Activated CD8-positive, alpha-beta T cell treated with anti-CD3 and anti-CD28 coated beads, Interleukin-2, amount 10 ng/mL, durations not matched to agents 7 days and 5 days (primary cell): ENCODE measurements at regions not wholly inside any gene's neighbourhood (a gene's known extent, or its start where the extent isn't known, plus 50 kb on each side); places are given as distances from the start of the nearest gene placed in this dataset.

Experiments used
- ATAC-seq: fragments of 150-1000 bp; cut with Tn5 transposase; one replicate; pipeline ENCODE4 v1.10.0; 2021; ENCODE audit warnings: moderate library complexity
- CTCF ChIA-PET: fragments of 350-600 bp; sonication (Branson Sonifier 250); formaldehyde crosslinking; loops from one replicate; lab custom pipeline; 2021; ENCODE audit warnings: antibody characterized with exemption; lab: Charles Lee
- POLR2A ChIA-PET: fragments of 350-600 bp; sonication (Branson Sonifier 250); formaldehyde crosslinking; loops from one replicate; lab custom pipeline; 2021; ENCODE audit warnings: antibody characterized with exemption; lab: Charles Lee
- DNase-seq: peaks from one replicate; pipeline ENCODE4 v3.0.0-alpha.2; 2020
- H3K27ac Mint-ChIP-seq: one replicate; pipeline ENCODE4 v1.8.0; 2021; ENCODE audit warnings: mild to moderate bottlenecking, mixed read lengths
- H3K27me3 Mint-ChIP-seq: one replicate; pipeline ENCODE4 v1.8.0; 2021; ENCODE audit warnings: low read depth, mixed read lengths
- H3K36me3 Mint-ChIP-seq: one replicate; pipeline ENCODE4 v1.8.0; 2021; ENCODE audit warnings: low read depth, mixed read lengths
- H3K4me1 Mint-ChIP-seq: one replicate; pipeline ENCODE4 v1.8.0; 2021; ENCODE audit warnings: low read depth, mixed read lengths
- H3K4me3 Mint-ChIP-seq: one replicate; pipeline ENCODE4 v1.8.0; 2021; ENCODE audit warnings: mild to moderate bottlenecking, mixed read lengths
- H3K9me3 Mint-ChIP-seq: one replicate; pipeline ENCODE4 v1.8.0; 2022; ENCODE audit warnings: mixed read lengths; ENCODE audit not compliant: insufficient read depth

DNA sequence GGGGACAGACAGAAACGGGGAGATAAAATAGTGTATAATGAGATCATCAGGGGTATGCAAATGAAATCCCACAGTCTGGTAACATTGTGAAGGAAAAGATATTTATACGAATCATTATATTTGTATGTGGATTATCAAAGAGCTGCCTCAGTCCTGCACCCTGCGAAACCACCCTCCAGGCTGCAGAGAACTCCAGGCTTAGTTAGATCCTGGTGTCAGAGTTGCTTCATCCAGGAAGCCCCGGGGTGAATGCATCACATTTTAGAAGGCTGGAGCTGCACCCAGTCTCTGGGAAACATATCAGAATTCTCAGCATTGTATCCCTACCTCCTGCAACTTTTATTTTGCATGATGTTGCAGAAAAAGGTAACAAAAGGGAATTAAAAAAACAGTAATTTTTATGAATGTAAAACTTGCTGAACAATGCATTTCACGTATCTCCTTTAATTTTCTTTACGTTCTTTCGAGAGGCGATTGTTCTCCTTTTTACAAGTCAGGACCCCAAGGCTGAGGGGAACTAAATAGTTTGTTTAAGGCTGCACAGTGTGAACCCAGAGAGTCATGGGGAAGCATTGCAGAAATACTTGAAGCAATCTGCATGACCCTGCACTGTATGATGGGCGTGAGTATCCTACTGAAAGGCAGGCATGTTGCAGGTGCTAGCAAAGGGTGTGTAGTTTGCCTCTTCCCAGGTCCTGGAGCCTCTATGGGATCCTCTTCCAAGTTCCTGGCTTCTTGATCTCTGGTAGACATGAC, 299.5 kb upstream of the CLNK start:
- no peak for DNase-seq
- Mint-ChIP-seq H3K36me3 (no peaks in the 10 kb centered on the region), H3K27ac (no peak overlapping the region), H3K9me3 (no peaks in the 10 kb centered on the region), H3K4me1 (peaks cover 8% of the 10 kb centered on the region), H3K4me3 (no peak overlapping the region), H3K27me3 (no peaks in the 10 kb centered on the region)
- ATAC-seq: no peak
- ChIA-PET POLR2A (no interaction called here), CTCF (no interaction called here)

DNA sequence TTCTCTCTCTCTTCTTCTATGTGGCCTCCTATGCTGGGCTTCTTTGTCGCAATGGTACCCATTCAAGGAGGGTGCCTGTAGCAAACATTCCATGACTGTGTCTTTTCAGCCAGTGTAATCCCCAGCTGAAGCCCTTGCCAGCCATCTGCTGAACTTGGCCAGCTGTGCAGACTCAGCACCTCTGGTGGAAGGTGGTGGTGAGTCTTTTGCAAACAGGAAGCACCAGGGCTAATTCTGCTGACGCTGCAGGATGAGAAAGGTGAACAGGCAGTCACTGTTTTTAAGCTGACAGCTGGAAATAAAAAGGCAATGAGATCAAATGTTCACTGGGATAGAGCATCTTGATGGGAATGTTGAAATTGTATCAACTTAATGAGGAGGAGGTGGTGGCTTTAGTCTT, 298.7 kb upstream of the CLNK start:
- DNase-seq: no peak
- Mint-ChIP-seq H3K27ac (no peak overlapping the region), H3K9me3 (no peaks in the 10 kb centered on the region), H3K4me1 (peaks cover 8% of the 10 kb centered on the region), H3K4me3 (no peak overlapping the region), H3K36me3 (no peaks in the 10 kb centered on the region), H3K27me3 (no peaks in the 10 kb centered on the region)
- ChIA-PET CTCF (no interaction called here), POLR2A (no interaction called here)
- no peak for ATAC-seq

DNA sequence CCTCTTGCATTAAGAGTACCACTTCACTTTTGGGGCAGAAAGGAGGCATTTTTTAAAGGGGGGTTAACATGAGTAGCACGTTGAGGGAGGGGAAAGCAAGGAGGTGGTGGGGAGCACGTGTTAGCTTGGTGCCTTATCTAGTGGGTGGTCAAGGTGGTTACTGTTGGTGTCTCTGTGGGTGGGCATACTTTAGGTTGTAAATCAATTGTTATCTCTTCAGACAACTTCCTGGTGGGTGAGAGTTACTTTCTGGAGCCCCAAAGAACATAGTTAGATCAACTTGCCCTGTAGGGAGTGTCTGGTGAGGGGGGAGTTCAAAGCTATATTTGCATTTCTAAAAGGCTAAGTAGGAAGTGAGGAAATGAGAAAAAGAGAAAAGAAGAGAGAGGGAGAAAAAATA, 297.7 kb upstream of the CLNK start:
- Mint-ChIP-seq H3K4me1 (peaks cover 8% of the 10 kb centered on the region), H3K9me3 (no peaks in the 10 kb centered on the region), H3K27me3 (no peaks in the 10 kb centered on the region), H3K36me3 (no peaks in the 10 kb centered on the region), H3K4me3 (no peak overlapping the region), H3K27ac (no peak overlapping the region)
- CTCF ChIA-PET: no interaction called here
- POLR2A ChIA-PET: interaction anchor here (0.6 kb wide), 1 partner anchor 197 kb away, joined by 4 read pairs; no protein-coding TSS in a partner anchor
- no peak for DNase-seq
- ATAC-seq: no peak

DNA sequence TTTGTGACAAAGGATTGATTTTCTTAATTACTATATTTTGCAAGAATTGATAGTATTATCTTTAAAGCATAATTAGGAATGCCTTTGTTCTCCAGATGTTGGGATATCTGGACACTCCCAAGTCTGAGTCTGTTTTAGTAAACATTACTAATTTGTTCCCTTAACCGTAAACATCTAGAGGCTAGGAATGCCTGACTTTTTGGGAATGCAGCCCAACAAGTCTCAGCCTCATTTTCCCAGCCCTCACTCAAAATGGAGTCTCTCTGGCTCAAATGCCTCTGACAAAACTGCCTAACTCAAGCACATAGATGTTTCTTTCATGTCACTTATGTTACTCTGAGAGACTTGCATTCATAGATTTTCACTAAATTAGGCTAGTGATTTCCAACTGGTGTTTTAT, 297.0 kb upstream of the CLNK start:
- POLR2A ChIA-PET: no interaction called here
- CTCF ChIA-PET: no interaction called here
- no peak for DNase-seq
- Mint-ChIP-seq H3K9me3 (no peaks in the 10 kb centered on the region), H3K27ac (no peak overlapping the region), H3K4me1 (peaks cover 8% of the 10 kb centered on the region), H3K36me3 (no peaks in the 10 kb centered on the region), H3K27me3 (no peaks in the 10 kb centered on the region), H3K4me3 (no peak overlapping the region)
- ATAC-seq: no peak

DNA sequence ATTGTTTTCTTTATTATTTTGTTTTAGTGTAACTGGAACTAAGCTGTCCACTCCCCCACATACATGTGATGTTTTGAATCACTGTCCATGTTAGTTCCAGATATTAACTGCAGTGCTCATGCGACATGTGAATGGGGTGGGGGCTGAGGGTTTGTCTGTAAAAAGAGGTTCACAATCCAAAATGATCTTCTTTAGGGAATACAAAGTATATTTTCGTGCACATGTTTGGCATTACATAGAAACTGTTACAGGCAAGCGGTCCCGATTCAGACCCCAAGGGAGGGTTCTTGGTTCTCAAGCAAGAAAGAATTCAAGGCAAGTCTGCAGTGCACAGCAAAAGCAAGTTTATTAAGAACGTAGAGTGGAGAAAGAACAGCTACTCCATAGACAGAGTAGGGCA, 296.5 kb upstream of the CLNK start:
- ChIA-PET CTCF (no interaction called here), POLR2A (no interaction called here)
- H3K4me1 Mint-ChIP-seq: peaks cover 8% of the 10 kb centered on the region
- ATAC-seq: no peak
- H3K36me3 Mint-ChIP-seq: no peaks in the 10 kb centered on the region
- DNase-seq: no peak
- H3K27me3 Mint-ChIP-seq: no peaks in the 10 kb centered on the region
- no peak overlapping the region for H3K4me3 Mint-ChIP-seq
- H3K27ac Mint-ChIP-seq: no peak overlapping the region
- no peaks in the 10 kb centered on the region for H3K9me3 Mint-ChIP-seq

DNA sequence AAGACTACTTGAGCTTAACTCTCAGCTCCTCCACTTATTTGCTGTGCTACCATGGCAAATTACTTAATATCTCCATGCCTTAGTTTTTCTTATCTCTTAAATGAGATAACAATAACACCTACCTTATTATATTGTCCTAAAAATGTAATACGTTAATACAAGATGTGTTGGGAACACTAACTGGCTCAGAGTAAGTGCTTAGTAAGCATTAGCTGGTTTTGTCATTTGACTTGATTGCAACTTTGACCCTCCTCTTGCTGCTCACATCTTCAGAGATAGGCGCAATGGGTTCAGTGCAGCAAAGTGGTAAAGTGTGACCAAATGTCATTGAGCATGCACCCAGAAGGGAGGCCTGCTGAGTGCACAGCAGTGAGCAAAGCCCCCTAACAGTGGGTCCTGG, 294.5 kb upstream of the CLNK start:
- ChIA-PET POLR2A (no interaction called here), CTCF (no interaction called here)
- no peak overlapping the region for H3K4me3 Mint-ChIP-seq
- no peak overlapping the region for H3K27ac Mint-ChIP-seq
- peaks cover 8% of the 10 kb centered on the region for H3K4me1 Mint-ChIP-seq
- H3K9me3 Mint-ChIP-seq: no peaks in the 10 kb centered on the region
- no peaks in the 10 kb centered on the region for H3K36me3 Mint-ChIP-seq
- no peaks in the 10 kb centered on the region for H3K27me3 Mint-ChIP-seq
- no peak for DNase-seq
- no peak for ATAC-seq

DNA sequence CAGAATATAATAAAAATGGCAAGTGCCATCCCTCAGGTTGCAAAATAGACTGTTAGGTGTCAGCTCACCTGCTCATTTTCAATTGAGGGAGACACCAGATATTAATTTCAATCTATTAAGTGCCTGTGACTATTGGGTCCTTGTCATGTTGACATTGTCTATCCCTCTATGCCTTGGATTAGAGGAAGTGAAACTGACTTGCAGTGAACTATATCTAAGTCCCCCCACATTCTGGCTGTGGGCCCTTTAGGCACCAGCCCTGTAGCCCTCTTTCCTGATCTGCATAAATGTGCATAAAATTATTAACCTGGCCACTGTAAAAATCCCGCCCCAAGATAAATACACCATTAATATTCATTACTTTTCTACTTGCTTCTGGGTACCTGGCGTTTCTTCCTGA, 293.0 kb upstream of the CLNK start:
- Mint-ChIP-seq H3K27me3 (no peaks in the 10 kb centered on the region), H3K36me3 (no peaks in the 10 kb centered on the region), H3K9me3 (no peaks in the 10 kb centered on the region), H3K27ac (no peak overlapping the region), H3K4me1 (no peaks in the 10 kb centered on the region), H3K4me3 (no peak overlapping the region)
- POLR2A ChIA-PET: no interaction called here
- CTCF ChIA-PET: no interaction called here
- ATAC-seq (no peak), DNase-seq (no peak)

DNA sequence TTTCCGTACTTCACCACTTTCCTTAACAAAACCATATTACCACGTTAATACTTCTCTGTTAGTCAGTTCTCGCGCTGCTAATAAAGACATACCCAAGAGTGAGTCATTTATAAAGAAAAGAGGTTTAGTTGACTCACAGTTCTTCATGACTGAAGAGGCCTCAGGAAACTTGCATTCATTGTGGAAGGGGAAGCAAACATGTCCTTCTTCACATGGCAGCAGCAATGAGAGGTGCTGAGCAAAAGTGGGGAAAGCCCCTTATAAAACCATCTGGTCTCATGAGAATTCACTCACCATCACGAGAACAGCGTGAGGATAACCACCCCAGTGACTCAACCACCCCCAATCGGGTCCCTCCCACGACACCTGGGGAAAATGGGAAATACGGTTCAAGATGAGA, 289.8 kb upstream of the CLNK start:
- Mint-ChIP-seq H3K27me3 (no peaks in the 10 kb centered on the region), H3K4me3 (no peak overlapping the region), H3K9me3 (no peaks in the 10 kb centered on the region), H3K36me3 (no peaks in the 10 kb centered on the region), H3K27ac (no peak overlapping the region), H3K4me1 (no peaks in the 10 kb centered on the region)
- CTCF ChIA-PET: no interaction called here
- POLR2A ChIA-PET: no interaction called here
- DNase-seq (no peak), ATAC-seq (no peak)

DNA sequence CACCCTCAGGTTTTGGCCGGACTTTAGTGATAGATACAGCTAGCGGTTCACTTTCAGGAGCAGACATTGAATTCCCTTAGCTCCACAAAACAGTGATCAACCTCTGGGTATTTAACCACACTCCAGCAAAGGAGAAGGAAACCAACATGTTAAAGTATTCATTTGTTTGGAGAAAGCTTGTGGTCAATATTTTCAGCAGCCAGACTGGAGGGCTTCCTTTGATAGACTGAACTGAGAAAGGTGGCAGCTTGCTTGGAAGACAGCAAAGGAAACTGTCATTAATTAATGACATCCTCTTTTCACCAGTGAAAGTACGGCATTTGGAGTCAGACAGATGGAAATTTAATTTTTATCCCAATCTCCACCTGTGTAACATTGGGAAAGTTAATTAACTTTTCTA, 289.1 kb upstream of the CLNK start:
- no peak for ATAC-seq
- Mint-ChIP-seq H3K27me3 (no peaks in the 10 kb centered on the region), H3K4me3 (no peak overlapping the region), H3K4me1 (no peaks in the 10 kb centered on the region), H3K36me3 (no peaks in the 10 kb centered on the region), H3K9me3 (no peaks in the 10 kb centered on the region), H3K27ac (no peak overlapping the region)
- ChIA-PET CTCF (no interaction called here), POLR2A (no interaction called here)
- no peak for DNase-seq

DNA sequence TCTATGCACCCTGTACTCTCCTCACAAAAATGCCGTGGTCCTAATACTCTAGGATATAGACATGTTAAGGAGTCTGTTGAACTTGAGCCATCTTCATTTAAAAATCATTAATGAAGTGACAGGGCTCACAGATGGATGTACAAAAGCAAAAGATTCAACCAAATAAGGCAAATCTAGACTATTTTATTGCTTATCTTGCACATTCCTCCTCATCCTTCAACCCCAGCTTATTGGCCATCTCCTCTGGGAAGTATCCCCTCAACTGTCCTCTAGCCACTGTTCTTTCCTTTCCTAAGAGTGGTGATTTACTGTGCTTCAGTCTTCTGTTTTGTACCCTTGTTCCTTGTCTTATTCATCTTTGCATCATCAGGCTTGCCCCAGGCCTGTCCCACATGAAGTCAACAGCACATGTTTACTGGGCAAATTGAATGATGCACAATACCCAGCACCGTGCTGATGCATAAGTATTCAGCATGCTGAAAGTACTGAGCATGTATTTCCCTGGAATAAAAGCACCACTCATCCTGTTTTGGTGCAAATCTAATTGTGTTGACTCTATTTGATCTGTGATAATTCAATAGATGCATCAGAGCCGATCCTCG, 287.3 kb upstream of the CLNK start:
- ATAC-seq: no peak
- no peaks in the 10 kb centered on the region for H3K27me3 Mint-ChIP-seq
- DNase-seq: no peak
- no peak overlapping the region for H3K27ac Mint-ChIP-seq
- H3K36me3 Mint-ChIP-seq: no peaks in the 10 kb centered on the region
- POLR2A ChIA-PET: no interaction called here
- H3K4me1 Mint-ChIP-seq: no peaks in the 10 kb centered on the region
- H3K9me3 Mint-ChIP-seq: no peaks in the 10 kb centered on the region
- CTCF ChIA-PET: no interaction called here
- no peak overlapping the region for H3K4me3 Mint-ChIP-seq

DNA sequence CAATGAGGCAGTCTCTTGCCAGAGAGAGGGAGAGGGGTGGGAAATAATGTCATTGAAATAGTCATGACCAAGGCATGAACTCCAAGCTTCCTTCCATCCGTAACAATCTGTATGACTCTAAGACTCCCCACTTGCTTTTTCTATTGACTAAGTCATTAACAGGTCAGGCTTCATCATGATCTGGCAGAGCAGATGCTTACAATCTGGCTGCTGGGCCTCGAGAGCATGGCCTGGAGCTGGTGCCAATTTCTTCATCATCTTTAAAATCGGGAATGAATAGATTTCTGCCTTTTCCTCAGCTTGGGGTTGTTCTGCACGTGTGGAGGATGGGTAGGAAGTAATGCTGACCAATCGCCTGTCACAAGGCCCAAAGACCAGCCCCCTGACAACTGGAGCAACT, 280.6 kb upstream of the CLNK start:
- H3K36me3 Mint-ChIP-seq: no peaks in the 10 kb centered on the region
- peaks cover 5% of the 10 kb centered on the region for H3K9me3 Mint-ChIP-seq
- no peak overlapping the region for H3K27ac Mint-ChIP-seq
- H3K4me3 Mint-ChIP-seq: no peak overlapping the region
- peaks cover 1% of the 10 kb centered on the region for H3K27me3 Mint-ChIP-seq
- no peaks in the 10 kb centered on the region for H3K4me1 Mint-ChIP-seq
- ATAC-seq (no peak), DNase-seq (no peak)
- ChIA-PET POLR2A (no interaction called here), CTCF (no interaction called here)

DNA sequence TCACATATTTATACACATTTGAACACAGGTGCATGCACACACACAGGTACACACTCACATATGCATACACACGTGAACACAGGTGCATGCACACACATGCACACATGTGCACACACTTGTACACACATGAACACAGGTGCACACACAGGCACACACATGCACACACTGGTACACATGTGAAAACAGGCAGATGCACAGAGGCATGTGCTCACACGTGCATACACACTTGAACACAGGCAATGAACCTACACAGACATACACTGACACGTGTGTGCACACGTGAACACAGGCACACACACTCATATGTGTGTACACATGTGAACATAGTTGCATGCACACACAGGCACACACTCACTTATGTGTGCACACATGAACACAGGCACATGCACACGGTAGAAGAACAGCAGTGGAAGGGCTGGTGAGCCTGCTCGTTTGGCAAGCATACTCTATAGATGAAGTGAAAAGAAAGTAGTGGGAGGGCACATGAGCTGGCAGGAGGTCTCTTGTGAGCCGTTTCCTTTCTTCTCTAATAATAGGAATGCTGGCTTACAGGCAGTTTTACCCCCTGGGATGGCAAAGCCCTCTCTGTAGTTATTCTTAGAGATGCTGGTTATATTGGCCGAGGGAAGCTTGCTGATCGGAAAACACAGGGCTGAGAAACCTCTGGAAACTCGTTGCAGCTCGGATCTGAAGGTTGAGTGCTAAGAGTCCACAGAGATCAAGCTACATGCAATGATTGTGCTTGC, 279.6 kb upstream of the CLNK start:
- no peak overlapping the region for H3K4me3 Mint-ChIP-seq
- H3K9me3 Mint-ChIP-seq: peaks cover 5% of the 10 kb centered on the region
- no peak for ATAC-seq

More for the DNA sequence above, 279.6 kb upstream of the CLNK start:
- H3K36me3 Mint-ChIP-seq: no peaks in the 10 kb centered on the region
- no peak overlapping the region for H3K27ac Mint-ChIP-seq
- no peak for DNase-seq
- CTCF ChIA-PET: no interaction called here
- POLR2A ChIA-PET: no interaction called here
- H3K4me1 Mint-ChIP-seq: no peaks in the 10 kb centered on the region
- peaks cover 2% of the 10 kb centered on the region for H3K27me3 Mint-ChIP-seq
